ENCODE measurements at regions not wholly inside any gene's neighbourhood (a gene's known extent, or its start where the extent isn't known, plus 50 kb on each side); places are given as distances from the start of the nearest gene placed in this dataset.
"Not testable (repeated sequence)": the region's sequence is repeated elsewhere in the genome, so short reads cannot be mapped to it uniquely, and the experiment has no call there.

- no peak for DNase-seq
Measured at GRCh38 chr5:104915226-104915625, 1352.6 kb upstream of the NUDT12 start.

- DNase-seq, result no peak
Measured at GRCh38 chr5:104914536-104915070, 1352.0 kb upstream of the NUDT12 start.

GRCh38 chr5:104913841-104914281 is 1351.3 kb upstream of the NUDT12 start:
- DNase-seq, result no peak

- no peak for DNase-seq
Measured at GRCh38 chr5:104909803-104910202, 1347.2 kb upstream of the NUDT12 start.

GRCh38 chr5:104904561-104904960 is 1342.0 kb upstream of the NUDT12 start:
- DNase-seq, result no peak

GRCh38 chr5:104903941-104904340 is 1341.4 kb upstream of the NUDT12 start:
- no peak for DNase-seq

GRCh38 chr5:104891596-104891995 is 1329.0 kb upstream of the NUDT12 start:
- no peak for DNase-seq

- DNase-seq, result no peak
Measured at GRCh38 chr5:104890767-104891166, 1328.2 kb upstream of the NUDT12 start.

- DNase-seq, result no peak
Measured at GRCh38 chr5:104859437-104859836, 1296.8 kb upstream of the NUDT12 start.

- not testable (repeated sequence) for DNase-seq
Measured at GRCh38 chr5:104852099-104852498, 1289.5 kb upstream of the NUDT12 start.

- DNase-seq, result no peak
Measured at GRCh38 chr5:104845541-104845940, 1283.0 kb upstream of the NUDT12 start.

GRCh38 chr5:104843822-104844221 is 1281.2 kb upstream of the NUDT12 start:
- no peak for DNase-seq

- no peak for DNase-seq
Measured at GRCh38 chr5:104840284-104840683, 1277.7 kb upstream of the NUDT12 start.

- DNase-seq, result not testable (repeated sequence)
Measured at GRCh38 chr5:104831515-104831914, 1268.9 kb upstream of the NUDT12 start.

GRCh38 chr5:104821606-104822005 is 1259.0 kb upstream of the NUDT12 start:
- DNase-seq, result no peak

- no peak for DNase-seq
Measured at GRCh38 chr5:104817127-104817526, 1254.5 kb upstream of the NUDT12 start.

GRCh38 chr5:104815212-104815611 is 1252.6 kb upstream of the NUDT12 start:
- DNase-seq, result no peak

- no peak for DNase-seq
Measured at GRCh38 chr5:104800440-104801048, 1238.0 kb upstream of the NUDT12 start.

- no peak for DNase-seq
Measured at GRCh38 chr5:104793755-104794080, 1231.1 kb upstream of the NUDT12 start.

- DNase-seq, result no peak
Measured at GRCh38 chr5:104793031-104793754, 1230.6 kb upstream of the NUDT12 start.

GRCh38 chr5:104789366-104789765 is 1226.8 kb upstream of the NUDT12 start:
- DNase-seq, result no peak

GRCh38 chr5:104785097-104785496 is 1222.5 kb upstream of the NUDT12 start:
- DNase-seq, result no peak

- DNase-seq, result no peak
Measured at GRCh38 chr5:104774372-104774771, 1211.8 kb upstream of the NUDT12 start.

GRCh38 chr5:104764197-104764596 is 1201.6 kb upstream of the NUDT12 start:
- no peak for DNase-seq

All from activated gamma-delta T cell (primary cell).